Suprapubic skin (tissue), 4 donors: ENCODE measurements at regions not wholly inside any gene's neighbourhood (a gene's known extent, or its start where the extent isn't known, plus 50 kb on each side); places are given as distances from the start of the nearest gene placed in this dataset.

ENCODE experiments used
- DNase-seq, 2 donors: peaks; one replicate each; pipeline ENCODE4 v3.0.0-alpha.2; 2019; ENCODE audit warnings: low spot score in 2 of 2
- H3K27ac ChIP-seq: fragments of 200-600 bp; sonication (generic); one replicate; pipeline ENCODE4 v1.5.1; 2019
- H3K27me3 ChIP-seq: fragments of 200-600 bp; sonication (generic); one replicate; pipeline ENCODE4 v1.5.1; 2019
- H3K36me3 ChIP-seq: fragments of 200-600 bp; sonication (generic); one replicate; pipeline ENCODE4 v1.5.1; 2019
- H3K4me1 ChIP-seq: fragments of 200-600 bp; sonication (generic); one replicate; pipeline ENCODE4 v1.5.1; 2019
- H3K4me3 ChIP-seq: fragments of 200-600 bp; sonication (generic); one replicate; pipeline ENCODE4 v1.5.1; 2019; ENCODE audit warnings: mild to moderate bottlenecking
- H3K9me3 ChIP-seq: fragments of 200-600 bp; sonication (generic); one replicate; pipeline ENCODE4 v1.5.1; 2019
- EP300 ChIP-seq: sonication (generic); formaldehyde crosslinking; IDR thresholded peaks from one replicate; pipeline ENCODE4 v1.6.1; 2017; ENCODE audit warnings: antibody characterized with exemption
- POLR2A ChIP-seq, 2 donors: fragments of 450-650 bp; IDR thresholded peaks; one replicate each; pipeline ENCODE4 v1.6.1; 2017; ENCODE audit warnings: antibody characterized with exemption in 2 of 2, mild to moderate bottlenecking in 2 of 2, moderate library complexity in 2 of 2
- POLR2AphosphoS5 ChIP-seq, 3 donors: sonication (generic); formaldehyde crosslinking; IDR thresholded peaks; one replicate each; pipeline ENCODE4 v1.6.1; 2017; ENCODE audit warnings: antibody characterized with exemption in 3 of 3
- WGBS: methylation state at CpG from one replicate; pipeline ENCODE4 v1.1.5; 2018; 5-methylcytosine and 5-hydroxymethylcytosine counted together
- TF ChIP-seq, protein P1 (sequence below), 2 donors: fragments of 200-600 bp in 1 of 2; fragments of 450-650 bp in 1 of 2; sonication (generic) in 1 of 2; IDR thresholded peaks; one replicate each; pipeline ENCODE4 v1.5.1; 2016 to 2019; ENCODE audit warnings: antibody characterized with exemption in 2 of 2, mild to moderate bottlenecking in 1 of 2, moderate library complexity in 1 of 2

DNA sequence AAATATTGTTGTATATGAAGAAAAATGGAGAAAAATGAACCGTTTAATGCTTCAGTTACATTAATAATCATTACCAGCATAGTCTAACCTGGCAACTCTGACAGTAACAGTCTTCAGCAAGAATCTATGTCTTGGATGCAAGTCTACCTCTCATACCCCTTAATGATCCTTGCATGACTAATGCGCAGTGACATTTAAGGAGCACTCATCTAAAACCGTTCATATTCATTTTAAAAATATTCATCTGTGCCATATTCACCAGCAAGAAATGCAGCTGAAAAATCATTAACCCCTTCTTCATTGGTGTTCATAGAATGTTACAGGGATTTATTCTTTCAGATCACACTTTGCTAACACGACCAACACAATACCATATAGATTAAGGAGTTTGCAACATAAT, 227.2 kb upstream of the ASCC3 start:
- WGBS, result 71% methylated on average over 4 of the region's 4 CpGs
- no peak for TF ChIP-seq POLR2A (IDR thresholded peaks at IDR 0.05)
- TF ChIP-seq, protein P1, sequence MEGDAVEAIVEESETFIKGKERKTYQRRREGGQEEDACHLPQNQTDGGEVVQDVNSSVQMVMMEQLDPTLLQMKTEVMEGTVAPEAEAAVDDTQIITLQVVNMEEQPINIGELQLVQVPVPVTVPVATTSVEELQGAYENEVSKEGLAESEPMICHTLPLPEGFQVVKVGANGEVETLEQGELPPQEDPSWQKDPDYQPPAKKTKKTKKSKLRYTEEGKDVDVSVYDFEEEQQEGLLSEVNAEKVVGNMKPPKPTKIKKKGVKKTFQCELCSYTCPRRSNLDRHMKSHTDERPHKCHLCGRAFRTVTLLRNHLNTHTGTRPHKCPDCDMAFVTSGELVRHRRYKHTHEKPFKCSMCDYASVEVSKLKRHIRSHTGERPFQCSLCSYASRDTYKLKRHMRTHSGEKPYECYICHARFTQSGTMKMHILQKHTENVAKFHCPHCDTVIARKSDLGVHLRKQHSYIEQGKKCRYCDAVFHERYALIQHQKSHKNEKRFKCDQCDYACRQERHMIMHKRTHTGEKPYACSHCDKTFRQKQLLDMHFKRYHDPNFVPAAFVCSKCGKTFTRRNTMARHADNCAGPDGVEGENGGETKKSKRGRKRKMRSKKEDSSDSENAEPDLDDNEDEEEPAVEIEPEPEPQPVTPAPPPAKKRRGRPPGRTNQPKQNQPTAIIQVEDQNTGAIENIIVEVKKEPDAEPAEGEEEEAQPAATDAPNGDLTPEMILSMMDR (IDR thresholded peaks at IDR 0.05), result no peak
- no peak for TF ChIP-seq POLR2AphosphoS5 (IDR thresholded peaks at IDR 0.05)
- TF ChIP-seq EP300, result no peak
- H3K4me1 ChIP-seq, result no peaks in the 10 kb centered on the region

DNA sequence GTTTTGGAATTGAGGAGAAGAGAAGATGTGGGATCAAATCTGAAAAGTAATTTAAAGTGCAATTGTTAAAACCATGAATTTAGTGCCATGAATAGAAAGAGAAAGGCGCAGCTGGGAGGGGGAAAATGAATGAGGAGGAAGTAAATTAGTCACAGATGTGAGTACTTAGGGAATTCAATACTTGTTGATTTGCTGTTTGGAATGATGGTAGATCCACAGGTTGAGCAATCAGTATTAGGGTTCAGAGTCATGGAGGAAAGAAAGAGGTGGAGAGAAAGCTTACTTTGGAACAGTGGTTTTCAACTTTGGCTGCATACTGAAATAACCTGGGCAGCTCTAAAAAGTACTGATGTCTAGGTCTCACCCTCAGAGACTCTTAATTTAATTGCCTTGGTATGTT, 229.7 kb upstream of the ASCC3 start:
- no peaks in the 10 kb centered on the region for H3K36me3 ChIP-seq
- DNase-seq, result no peak
- no peak overlapping the region for H3K27ac ChIP-seq
- no peaks in the 10 kb centered on the region for H3K9me3 ChIP-seq
- no peaks in the 10 kb centered on the region for H3K27me3 ChIP-seq
- no peak overlapping the region for H3K4me3 ChIP-seq
- H3K4me1 ChIP-seq, result no peaks in the 10 kb centered on the region
- TF ChIP-seq POLR2AphosphoS5 (IDR thresholded peaks at IDR 0.05) (no peak), POLR2A (IDR thresholded peaks at IDR 0.05) (no peak)
- TF ChIP-seq, protein P1 (IDR thresholded peaks at IDR 0.05), result no peak
- 52% methylated on average over 1 of the region's 1 CpG for WGBS

More for the DNA sequence above, 227.2 kb upstream of the ASCC3 start:
- Histone ChIP-seq H3K27me3 (no peaks in the 10 kb centered on the region), H3K36me3 (no peaks in the 10 kb centered on the region), H3K4me3 (no peak overlapping the region), H3K27ac (no peak overlapping the region), H3K9me3 (no peaks in the 10 kb centered on the region)
- no peak for DNase-seq

DNA sequence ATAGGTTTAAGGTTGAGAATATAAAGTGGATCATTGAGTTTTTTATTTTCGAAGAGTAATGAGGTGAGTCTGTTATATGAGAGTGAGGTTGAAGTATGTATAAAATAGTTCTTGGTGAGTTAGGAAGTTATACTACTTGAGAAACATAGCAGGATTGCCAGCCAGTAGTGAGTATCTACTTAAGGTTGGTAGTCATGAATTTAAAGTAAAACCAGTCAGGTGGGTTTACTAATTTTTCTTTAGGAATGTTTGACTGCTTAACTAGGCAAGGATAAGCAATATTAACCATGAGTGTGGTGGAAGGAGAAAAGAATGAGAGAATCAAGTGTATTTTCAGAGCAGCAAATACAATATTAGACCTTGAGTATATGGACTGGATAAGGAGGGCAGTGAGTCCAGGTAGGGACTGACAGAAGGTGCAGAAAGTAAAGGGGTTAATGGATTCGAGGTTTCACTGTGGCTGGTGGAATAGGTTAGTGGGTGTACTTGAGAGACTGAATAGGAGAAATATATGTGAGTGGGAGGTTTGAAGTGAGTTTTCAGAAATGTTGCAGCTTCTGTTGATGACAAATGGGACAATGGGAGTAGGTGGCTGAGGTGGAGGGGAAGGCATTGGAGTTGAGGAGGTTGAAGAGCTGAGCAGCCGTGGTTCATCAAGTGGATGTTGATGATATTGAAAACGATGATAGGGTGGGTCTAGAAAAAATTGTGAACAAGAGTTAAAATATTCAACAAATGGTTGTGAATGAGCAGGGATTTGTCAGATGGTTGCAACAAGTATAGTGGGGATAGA, 232.5 kb upstream of the ASCC3 start:
- TF ChIP-seq POLR2A (IDR thresholded peaks at IDR 0.05) (no peak), EP300 (no peak), POLR2AphosphoS5 (IDR thresholded peaks at IDR 0.05) (no peak)
- TF ChIP-seq, protein P1 (IDR thresholded peaks at IDR 0.05), result no peak
- H3K27me3 ChIP-seq, result no peaks in the 10 kb centered on the region
- 67% methylated on average over 4 of the region's 4 CpGs for WGBS
- no peaks in the 10 kb centered on the region for H3K36me3 ChIP-seq
- H3K4me1 ChIP-seq, result no peaks in the 10 kb centered on the region
- H3K4me3 ChIP-seq, result no peak overlapping the region
- DNase-seq, result no peak
- no peak overlapping the region for H3K27ac ChIP-seq
- H3K9me3 ChIP-seq, result no peaks in the 10 kb centered on the region

DNA sequence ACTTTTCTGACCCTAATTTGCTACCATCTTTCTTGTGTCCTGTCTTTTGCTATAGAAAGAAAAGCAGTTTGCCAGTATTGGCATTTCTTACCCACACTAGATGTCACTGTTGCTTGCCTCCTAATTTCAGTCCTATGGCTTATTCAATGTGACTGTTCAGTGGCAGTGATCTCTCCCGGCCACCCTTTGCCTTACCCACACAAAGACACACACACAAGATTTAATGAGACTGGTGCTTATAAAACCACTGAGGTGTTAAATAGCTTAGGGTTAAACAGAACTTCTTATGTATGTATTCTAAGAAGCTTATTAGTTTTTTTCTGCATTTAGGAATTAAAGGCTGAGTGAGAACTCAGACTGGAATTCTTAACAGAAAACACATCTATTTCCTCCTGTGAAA, 233.6 kb upstream of the ASCC3 start:
- no peak overlapping the region for H3K4me3 ChIP-seq
- no peaks in the 10 kb centered on the region for H3K4me1 ChIP-seq
- TF ChIP-seq POLR2A (IDR thresholded peaks at IDR 0.05), result no peak
- TF ChIP-seq, protein P1 (IDR thresholded peaks at IDR 0.05), result peak in 1 of 2 donors; percentile 24
- no peak for TF ChIP-seq EP300
- no peak for TF ChIP-seq POLR2AphosphoS5 (IDR thresholded peaks at IDR 0.05)
- no peaks in the 10 kb centered on the region for H3K36me3 ChIP-seq
- no peak overlapping the region for H3K27ac ChIP-seq
- H3K9me3 ChIP-seq, result no peaks in the 10 kb centered on the region
- no peak for DNase-seq
- WGBS, result 8% methylated on average over 1 of the region's 1 CpG
- H3K27me3 ChIP-seq, result no peaks in the 10 kb centered on the region

DNA sequence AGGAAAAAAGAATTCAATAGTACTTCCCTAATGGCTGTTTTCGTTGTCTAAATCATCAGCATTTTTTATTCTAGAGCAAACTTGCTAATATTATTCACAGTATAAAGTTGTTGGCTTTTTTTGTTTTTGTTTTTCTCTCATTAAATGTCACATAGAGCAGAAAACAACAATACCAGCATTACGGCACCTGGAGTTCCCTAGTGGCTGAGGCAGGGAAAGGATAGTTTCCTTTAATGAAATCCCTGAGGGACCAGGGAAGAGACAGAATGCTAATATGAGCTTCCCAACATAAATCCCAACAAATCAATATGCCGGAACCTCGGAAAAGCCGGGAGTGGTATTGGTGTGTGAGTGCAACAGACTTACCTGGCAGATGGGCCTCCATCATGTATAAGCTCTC, 235.2 kb upstream of the ASCC3 start:
- no peak for TF ChIP-seq POLR2A (IDR thresholded peaks at IDR 0.05)
- TF ChIP-seq POLR2AphosphoS5 (IDR thresholded peaks at IDR 0.05), result no peak
- TF ChIP-seq, protein P1 (IDR thresholded peaks at IDR 0.05), result no peak
- no peak for TF ChIP-seq EP300
- WGBS, result 78% methylated on average over 5 of the region's 5 CpGs
- H3K4me1 ChIP-seq, result no peaks in the 10 kb centered on the region
- H3K9me3 ChIP-seq, result no peaks in the 10 kb centered on the region
- no peak for DNase-seq
- H3K27ac ChIP-seq, result no peak overlapping the region
- H3K27me3 ChIP-seq, result no peaks in the 10 kb centered on the region
- H3K4me3 ChIP-seq, result no peak overlapping the region
- no peaks in the 10 kb centered on the region for H3K36me3 ChIP-seq
